ENCODE measurements at regions not wholly inside any gene's neighbourhood (a gene's known extent, or its start where the extent isn't known, plus 50 kb on each side); places are given as distances from the start of the nearest gene placed in this dataset.

DNA sequence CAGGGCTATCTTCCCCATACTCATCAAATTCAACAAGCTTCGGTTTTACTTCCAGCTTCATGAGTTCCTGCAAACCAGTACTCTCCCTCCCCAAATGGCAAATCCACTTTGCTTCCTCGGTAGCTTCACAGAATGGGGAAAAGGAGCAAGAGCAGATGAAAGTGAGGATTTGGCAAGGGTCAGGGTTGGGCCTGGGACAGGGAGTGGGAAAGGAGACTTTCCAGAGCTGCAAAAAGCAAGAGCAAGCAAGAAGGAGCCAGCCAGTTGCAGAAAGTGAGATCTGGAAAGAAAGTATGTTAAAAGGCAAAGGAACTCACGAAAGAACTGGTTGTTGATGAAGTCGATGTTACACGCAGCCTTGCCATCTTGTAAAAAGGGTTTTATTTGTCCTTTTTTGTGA lies 522.8 kb upstream of the TBX3 start:
- 33% methylated on average over 5 of the region's 5 CpGs for WGBS (ENCODE audit: insufficient coverage, low coverage, missing lambda C conversion rate)
- no peak for TF ChIP-seq HLTF (IDR thresholded peaks at IDR 0.05)
- no peak for TF ChIP-seq POLR2H (tag; IDR thresholded peaks at IDR 0.05; ENCODE audit: low read depth)
- TF ChIP-seq, protein P1, sequence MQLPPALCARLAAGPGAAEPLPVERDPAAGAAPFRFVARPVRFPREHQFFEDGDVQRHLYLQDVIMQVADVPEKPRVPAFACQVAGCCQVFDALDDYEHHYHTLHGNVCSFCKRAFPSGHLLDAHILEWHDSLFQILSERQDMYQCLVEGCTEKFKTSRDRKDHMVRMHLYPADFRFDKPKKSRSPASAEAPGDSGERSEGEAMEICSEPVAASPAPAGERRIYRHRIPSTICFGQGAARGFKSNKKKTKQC (CRISPR knock-in tag; IDR thresholded peaks at IDR 0.05): no peak
- no peak for TF ChIP-seq IFI16 (CRISPR knock-in tag; IDR thresholded peaks at IDR 0.05)
- TF ChIP-seq, protein P2, sequence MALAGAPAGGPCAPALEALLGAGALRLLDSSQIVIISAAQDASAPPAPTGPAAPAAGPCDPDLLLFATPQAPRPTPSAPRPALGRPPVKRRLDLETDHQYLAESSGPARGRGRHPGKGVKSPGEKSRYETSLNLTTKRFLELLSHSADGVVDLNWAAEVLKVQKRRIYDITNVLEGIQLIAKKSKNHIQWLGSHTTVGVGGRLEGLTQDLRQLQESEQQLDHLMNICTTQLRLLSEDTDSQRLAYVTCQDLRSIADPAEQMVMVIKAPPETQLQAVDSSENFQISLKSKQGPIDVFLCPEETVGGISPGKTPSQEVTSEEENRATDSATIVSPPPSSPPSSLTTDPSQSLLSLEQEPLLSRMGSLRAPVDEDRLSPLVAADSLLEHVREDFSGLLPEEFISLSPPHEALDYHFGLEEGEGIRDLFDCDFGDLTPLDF (CRISPR knock-in tag; IDR thresholded peaks at IDR 0.05): no peak
- no peak for TF ChIP-seq ZFPM2 (CRISPR knock-in tag; IDR thresholded peaks at IDR 0.05)
- no peak for TF ChIP-seq CTBP1 (IDR thresholded peaks at IDR 0.05; ENCODE audit: borderline replicate concordance)
- no peak for TF ChIP-seq RBM25 (IDR thresholded peaks at IDR 0.05; ENCODE audit: low read depth, low read length, severe bottlenecking)
- TF ChIP-seq, protein P3, sequence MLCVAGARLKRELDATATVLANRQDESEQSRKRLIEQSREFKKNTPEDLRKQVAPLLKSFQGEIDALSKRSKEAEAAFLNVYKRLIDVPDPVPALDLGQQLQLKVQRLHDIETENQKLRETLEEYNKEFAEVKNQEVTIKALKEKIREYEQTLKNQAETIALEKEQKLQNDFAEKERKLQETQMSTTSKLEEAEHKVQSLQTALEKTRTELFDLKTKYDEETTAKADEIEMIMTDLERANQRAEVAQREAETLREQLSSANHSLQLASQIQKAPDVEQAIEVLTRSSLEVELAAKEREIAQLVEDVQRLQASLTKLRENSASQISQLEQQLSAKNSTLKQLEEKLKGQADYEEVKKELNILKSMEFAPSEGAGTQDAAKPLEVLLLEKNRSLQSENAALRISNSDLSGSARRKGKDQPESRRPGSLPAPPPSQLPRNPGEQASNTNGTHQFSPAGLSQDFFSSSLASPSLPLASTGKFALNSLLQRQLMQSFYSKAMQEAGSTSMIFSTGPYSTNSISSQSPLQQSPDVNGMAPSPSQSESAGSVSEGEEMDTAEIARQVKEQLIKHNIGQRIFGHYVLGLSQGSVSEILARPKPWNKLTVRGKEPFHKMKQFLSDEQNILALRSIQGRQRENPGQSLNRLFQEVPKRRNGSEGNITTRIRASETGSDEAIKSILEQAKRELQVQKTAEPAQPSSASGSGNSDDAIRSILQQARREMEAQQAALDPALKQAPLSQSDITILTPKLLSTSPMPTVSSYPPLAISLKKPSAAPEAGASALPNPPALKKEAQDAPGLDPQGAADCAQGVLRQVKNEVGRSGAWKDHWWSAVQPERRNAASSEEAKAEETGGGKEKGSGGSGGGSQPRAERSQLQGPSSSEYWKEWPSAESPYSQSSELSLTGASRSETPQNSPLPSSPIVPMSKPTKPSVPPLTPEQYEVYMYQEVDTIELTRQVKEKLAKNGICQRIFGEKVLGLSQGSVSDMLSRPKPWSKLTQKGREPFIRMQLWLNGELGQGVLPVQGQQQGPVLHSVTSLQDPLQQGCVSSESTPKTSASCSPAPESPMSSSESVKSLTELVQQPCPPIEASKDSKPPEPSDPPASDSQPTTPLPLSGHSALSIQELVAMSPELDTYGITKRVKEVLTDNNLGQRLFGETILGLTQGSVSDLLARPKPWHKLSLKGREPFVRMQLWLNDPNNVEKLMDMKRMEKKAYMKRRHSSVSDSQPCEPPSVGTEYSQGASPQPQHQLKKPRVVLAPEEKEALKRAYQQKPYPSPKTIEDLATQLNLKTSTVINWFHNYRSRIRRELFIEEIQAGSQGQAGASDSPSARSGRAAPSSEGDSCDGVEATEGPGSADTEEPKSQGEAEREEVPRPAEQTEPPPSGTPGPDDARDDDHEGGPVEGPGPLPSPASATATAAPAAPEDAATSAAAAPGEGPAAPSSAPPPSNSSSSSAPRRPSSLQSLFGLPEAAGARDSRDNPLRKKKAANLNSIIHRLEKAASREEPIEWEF (CRISPR knock-in tag; IDR thresholded peaks at IDR 0.05): no peak
- TF ChIP-seq, protein P4, sequence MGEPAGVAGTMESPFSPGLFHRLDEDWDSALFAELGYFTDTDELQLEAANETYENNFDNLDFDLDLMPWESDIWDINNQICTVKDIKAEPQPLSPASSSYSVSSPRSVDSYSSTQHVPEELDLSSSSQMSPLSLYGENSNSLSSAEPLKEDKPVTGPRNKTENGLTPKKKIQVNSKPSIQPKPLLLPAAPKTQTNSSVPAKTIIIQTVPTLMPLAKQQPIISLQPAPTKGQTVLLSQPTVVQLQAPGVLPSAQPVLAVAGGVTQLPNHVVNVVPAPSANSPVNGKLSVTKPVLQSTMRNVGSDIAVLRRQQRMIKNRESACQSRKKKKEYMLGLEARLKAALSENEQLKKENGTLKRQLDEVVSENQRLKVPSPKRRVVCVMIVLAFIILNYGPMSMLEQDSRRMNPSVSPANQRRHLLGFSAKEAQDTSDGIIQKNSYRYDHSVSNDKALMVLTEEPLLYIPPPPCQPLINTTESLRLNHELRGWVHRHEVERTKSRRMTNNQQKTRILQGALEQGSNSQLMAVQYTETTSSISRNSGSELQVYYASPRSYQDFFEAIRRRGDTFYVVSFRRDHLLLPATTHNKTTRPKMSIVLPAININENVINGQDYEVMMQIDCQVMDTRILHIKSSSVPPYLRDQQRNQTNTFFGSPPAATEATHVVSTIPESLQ (CRISPR knock-in tag; IDR thresholded peaks at IDR 0.05): no peak
- no peak for TF ChIP-seq RUNX1 (IDR thresholded peaks at IDR 0.05; ENCODE audit: low read depth)
- TF ChIP-seq SRSF7 (optimal IDR thresholded peaks at IDR 0.05; ENCODE audit: low read depth, low read length): no peak
- TF ChIP-seq ZNF24 (IDR thresholded peaks at IDR 0.05): no peak
- TF ChIP-seq NR4A1 (CRISPR knock-in tag; IDR thresholded peaks at IDR 0.05): no peak
- no peak for TF ChIP-seq NR4A1 (tag; IDR thresholded peaks at IDR 0.05)
- TF ChIP-seq EWSR1 (IDR thresholded peaks at IDR 0.05; ENCODE audit: borderline replicate concordance, low read depth, partially characterized antibody): no peak
- no peak for TF ChIP-seq PPARD (CRISPR knock-in tag; IDR thresholded peaks at IDR 0.05)

More for the DNA sequence above, 522.8 kb upstream of the TBX3 start:
- no TSS peak for BruUV-seq (replicated peaks)
- Histone ChIP-seq H3K27me3 (ENCODE audit: control insufficient read depth in 2 of 2, insufficient read depth in 2 of 2, low read length in 2 of 2) (peaks cover 0 to 11% of the 10 kb centered on the region in 2 experiments; a peak in 1 of 5 replicates), H3K79me2 (ENCODE audit: control insufficient read depth, insufficient read depth, low read length) (no peaks in the 10 kb centered on the region), H3K36me3 (ENCODE audit: control insufficient read depth, insufficient read depth, low read length) (no peaks in the 10 kb centered on the region), H3K9me3 (replicated peaks; ENCODE audit: control insufficient read depth, insufficient read depth, low read depth, low read length) (no peaks in the 10 kb centered on the region), H2AFZ (ENCODE audit: low read depth, low read length) (no peak overlapping the region), H3K4me2 (ENCODE audit: insufficient read depth, low read length) (no peak overlapping the region), H3K4me3 (no peak overlapping the region), H3K9ac (ENCODE audit: insufficient read depth in 1 of 2, low read depth in 2 of 2, low read length in 2 of 2) (no peak overlapping the region), H3K4me1 (replicated peaks in 1 of 2; ENCODE audit: control insufficient read depth in 2 of 2, insufficient read depth in 2 of 2, low read length in 2 of 2) (peaks cover 0 to 12% of the 10 kb centered on the region in 2 experiments; a peak in 3 of 5 replicates), H3K27ac (ENCODE audit: extremely low read depth, low read depth, low read length) (no peak overlapping the region), H4K20me1 (replicated peaks; ENCODE audit: control insufficient read depth, insufficient read depth, low read length) (no peaks in the 10 kb centered on the region), H3K9me1 (ENCODE audit: control insufficient read depth, insufficient read depth, low read length) (no peaks in the 10 kb centered on the region)
- FAIRE-seq (no peak), ATAC-seq (no peak), DNase-seq (ENCODE audit: extremely low read depth in 1 of 4, low spot score in 3 of 4) (no peak)
- intact Hi-C loops (cut with micrococcal nuclease) (no loop called here), in situ Hi-C loops (cut with MboI) (no loop called here)
- ChIA-PET POLR2A (no interaction called here), CTCF (ENCODE audit: low intra/inter-chr PET ratio) (no interaction called here)

All from K562 (cell line).